H1 (cell line): ENCODE measurements at regions not wholly inside any gene's neighbourhood (a gene's known extent, or its start where the extent isn't known, plus 50 kb on each side); places are given as distances from the start of the nearest gene placed in this dataset.

Source experiments
- ASH2L ChIP-seq: fragments of 200-600, 300-600 bp; sonication (generic); IDR thresholded peaks from one replicate; pipeline ENCODE4 v1.7.1; 2017; ENCODE audit warnings: low read length
- BRCA1 ChIP-seq: IDR thresholded peaks from 2 replicates; pipeline ENCODE4 v1.6.1; 2012; ENCODE audit warnings: low read depth, low read length, improper control_type of control experiment
- CBX8 ChIP-seq: fragments of 300-800, 300-1000 bp; sonication (generic); IDR thresholded peaks from 2 replicates; pipeline ENCODE4 v1.7.1; 2016; ENCODE audit warnings: low read depth, low read length, borderline replicate concordance
- CTBP2 ChIP-seq: IDR thresholded peaks from 2 replicates; pipeline ENCODE4 v1.7.0; 2011; ENCODE audit warnings: borderline replicate concordance, mild to moderate bottlenecking, moderate library complexity, mixed read lengths, low read length; ENCODE audit not compliant: insufficient read depth, insufficient read length
- TF ChIP-seq, protein P1 (sequence below): fragments of 300-600 bp; sonication (generic); IDR thresholded peaks from 2 replicates; pipeline ENCODE4 v1.7.1; 2012; ENCODE audit warnings: low read length, moderate library complexity, mild to moderate bottlenecking, inconsistent platforms; ENCODE audit not compliant: insufficient replicate concordance
- TF ChIP-seq, protein P2 (sequence below): IDR thresholded peaks from 2 replicates; pipeline ENCODE4 v1.6.1; 2012; ENCODE audit warnings: inconsistent platforms

DNA sequence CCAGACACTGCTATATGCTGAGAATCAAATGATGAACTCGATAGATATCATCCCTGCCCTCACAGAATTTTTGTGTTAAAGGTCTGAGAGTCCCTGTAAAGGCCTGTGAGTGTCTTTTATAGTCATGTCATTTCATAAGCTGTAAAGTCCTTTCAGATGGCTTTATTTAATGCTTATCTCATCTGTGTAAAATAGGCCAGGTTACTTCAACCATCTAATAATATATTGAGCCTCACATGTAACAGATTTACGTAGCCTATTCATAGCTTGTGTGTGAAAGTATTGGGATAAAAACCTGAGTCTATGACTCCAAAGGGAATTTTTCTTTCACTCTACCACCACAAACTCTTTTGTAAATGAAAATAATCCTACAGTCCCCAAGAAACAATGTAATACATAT is 672.0 kb upstream of the SYT4 start (continued):
- TF ChIP-seq, protein P1, sequence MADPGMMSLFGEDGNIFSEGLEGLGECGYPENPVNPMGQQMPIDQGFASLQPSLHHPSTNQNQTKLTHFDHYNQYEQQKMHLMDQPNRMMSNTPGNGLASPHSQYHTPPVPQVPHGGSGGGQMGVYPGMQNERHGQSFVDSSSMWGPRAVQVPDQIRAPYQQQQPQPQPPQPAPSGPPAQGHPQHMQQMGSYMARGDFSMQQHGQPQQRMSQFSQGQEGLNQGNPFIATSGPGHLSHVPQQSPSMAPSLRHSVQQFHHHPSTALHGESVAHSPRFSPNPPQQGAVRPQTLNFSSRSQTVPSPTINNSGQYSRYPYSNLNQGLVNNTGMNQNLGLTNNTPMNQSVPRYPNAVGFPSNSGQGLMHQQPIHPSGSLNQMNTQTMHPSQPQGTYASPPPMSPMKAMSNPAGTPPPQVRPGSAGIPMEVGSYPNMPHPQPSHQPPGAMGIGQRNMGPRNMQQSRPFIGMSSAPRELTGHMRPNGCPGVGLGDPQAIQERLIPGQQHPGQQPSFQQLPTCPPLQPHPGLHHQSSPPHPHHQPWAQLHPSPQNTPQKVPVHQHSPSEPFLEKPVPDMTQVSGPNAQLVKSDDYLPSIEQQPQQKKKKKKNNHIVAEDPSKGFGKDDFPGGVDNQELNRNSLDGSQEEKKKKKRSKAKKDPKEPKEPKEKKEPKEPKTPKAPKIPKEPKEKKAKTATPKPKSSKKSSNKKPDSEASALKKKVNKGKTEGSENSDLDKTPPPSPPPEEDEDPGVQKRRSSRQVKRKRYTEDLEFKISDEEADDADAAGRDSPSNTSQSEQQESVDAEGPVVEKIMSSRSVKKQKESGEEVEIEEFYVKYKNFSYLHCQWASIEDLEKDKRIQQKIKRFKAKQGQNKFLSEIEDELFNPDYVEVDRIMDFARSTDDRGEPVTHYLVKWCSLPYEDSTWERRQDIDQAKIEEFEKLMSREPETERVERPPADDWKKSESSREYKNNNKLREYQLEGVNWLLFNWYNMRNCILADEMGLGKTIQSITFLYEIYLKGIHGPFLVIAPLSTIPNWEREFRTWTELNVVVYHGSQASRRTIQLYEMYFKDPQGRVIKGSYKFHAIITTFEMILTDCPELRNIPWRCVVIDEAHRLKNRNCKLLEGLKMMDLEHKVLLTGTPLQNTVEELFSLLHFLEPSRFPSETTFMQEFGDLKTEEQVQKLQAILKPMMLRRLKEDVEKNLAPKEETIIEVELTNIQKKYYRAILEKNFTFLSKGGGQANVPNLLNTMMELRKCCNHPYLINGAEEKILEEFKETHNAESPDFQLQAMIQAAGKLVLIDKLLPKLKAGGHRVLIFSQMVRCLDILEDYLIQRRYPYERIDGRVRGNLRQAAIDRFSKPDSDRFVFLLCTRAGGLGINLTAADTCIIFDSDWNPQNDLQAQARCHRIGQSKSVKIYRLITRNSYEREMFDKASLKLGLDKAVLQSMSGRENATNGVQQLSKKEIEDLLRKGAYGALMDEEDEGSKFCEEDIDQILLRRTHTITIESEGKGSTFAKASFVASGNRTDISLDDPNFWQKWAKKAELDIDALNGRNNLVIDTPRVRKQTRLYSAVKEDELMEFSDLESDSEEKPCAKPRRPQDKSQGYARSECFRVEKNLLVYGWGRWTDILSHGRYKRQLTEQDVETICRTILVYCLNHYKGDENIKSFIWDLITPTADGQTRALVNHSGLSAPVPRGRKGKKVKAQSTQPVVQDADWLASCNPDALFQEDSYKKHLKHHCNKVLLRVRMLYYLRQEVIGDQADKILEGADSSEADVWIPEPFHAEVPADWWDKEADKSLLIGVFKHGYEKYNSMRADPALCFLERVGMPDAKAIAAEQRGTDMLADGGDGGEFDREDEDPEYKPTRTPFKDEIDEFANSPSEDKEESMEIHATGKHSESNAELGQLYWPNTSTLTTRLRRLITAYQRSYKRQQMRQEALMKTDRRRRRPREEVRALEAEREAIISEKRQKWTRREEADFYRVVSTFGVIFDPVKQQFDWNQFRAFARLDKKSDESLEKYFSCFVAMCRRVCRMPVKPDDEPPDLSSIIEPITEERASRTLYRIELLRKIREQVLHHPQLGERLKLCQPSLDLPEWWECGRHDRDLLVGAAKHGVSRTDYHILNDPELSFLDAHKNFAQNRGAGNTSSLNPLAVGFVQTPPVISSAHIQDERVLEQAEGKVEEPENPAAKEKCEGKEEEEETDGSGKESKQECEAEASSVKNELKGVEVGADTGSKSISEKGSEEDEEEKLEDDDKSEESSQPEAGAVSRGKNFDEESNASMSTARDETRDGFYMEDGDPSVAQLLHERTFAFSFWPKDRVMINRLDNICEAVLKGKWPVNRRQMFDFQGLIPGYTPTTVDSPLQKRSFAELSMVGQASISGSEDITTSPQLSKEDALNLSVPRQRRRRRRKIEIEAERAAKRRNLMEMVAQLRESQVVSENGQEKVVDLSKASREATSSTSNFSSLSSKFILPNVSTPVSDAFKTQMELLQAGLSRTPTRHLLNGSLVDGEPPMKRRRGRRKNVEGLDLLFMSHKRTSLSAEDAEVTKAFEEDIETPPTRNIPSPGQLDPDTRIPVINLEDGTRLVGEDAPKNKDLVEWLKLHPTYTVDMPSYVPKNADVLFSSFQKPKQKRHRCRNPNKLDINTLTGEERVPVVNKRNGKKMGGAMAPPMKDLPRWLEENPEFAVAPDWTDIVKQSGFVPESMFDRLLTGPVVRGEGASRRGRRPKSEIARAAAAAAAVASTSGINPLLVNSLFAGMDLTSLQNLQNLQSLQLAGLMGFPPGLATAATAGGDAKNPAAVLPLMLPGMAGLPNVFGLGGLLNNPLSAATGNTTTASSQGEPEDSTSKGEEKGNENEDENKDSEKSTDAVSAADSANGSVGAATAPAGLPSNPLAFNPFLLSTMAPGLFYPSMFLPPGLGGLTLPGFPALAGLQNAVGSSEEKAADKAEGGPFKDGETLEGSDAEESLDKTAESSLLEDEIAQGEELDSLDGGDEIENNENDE: no peak
- TF ChIP-seq CTBP2 (no peak), BRCA1 (no peak), ASH2L (no peak), CBX8 (no peak)
- TF ChIP-seq, protein P2, sequence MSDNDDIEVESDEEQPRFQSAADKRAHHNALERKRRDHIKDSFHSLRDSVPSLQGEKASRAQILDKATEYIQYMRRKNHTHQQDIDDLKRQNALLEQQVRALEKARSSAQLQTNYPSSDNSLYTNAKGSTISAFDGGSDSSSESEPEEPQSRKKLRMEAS: no peak
- TF ChIP-seq, all 59 proteins: peak for 0
